K562 (cell line): ENCODE measurements at regions not wholly inside any gene's neighbourhood (a gene's known extent, or its start where the extent isn't known, plus 50 kb on each side); places are given as distances from the start of the nearest gene placed in this dataset.

Experiments
- ATAC-seq: fragments of 200-7000 bp; cut with Tn5 transposase; 3 replicates; pipeline ENCODE4 v1.9.1; 2020; ENCODE audit warnings: moderate library complexity
- BruUV-seq: library from RNA; stranded (reverse); fragments of 400-500 nt; replicated peaks from 2 replicates; lab custom pipeline; 2021; lab: Mats Ljungman, UMichigan
- CTCF ChIA-PET: fragments of 300-600 bp; formaldehyde crosslinking; extraction: SDS; loops from one replicate; lab custom pipeline; 2021; ENCODE audit warnings: low intra/inter-chr PET ratio; lab: Yijun Ruan, JAX
- POLR2A ChIA-PET: fragments of 300-600, 350-650 bp; sonication (Branson Sonifier 250); formaldehyde crosslinking; extraction: SDS; loops from one replicate; lab custom pipeline; 2021; ENCODE audit warnings: antibody characterized with exemption, inconsistent platforms; lab: Yijun Ruan, JAX
- DNase-seq, 4 experiments: peaks; one replicate each; pipeline versions ENCODE4 v3.0.0 to v3.0.0-alpha.2; 2011 to 2018; ENCODE audit warnings: low spot score in 3 of 4, mixed read lengths in 3 of 4; ENCODE audit errors: extremely low read depth in 1 of 4
- FAIRE-seq: peaks from 2 replicates; lab custom pipeline; 2011; peaks lifted over from hg19 to GRCh38; lab: Jason Lieb, UNC
- H2AFZ ChIP-seq: 2 replicates; pipeline ENCODE4 v1.6.0; 2011; ENCODE audit warnings: low read depth, low read length, control low read depth, inconsistent platforms
- H3K27ac ChIP-seq: fragments of 200-600 bp; 3 replicates; pipeline ENCODE4 v1.8.0; 2011; ENCODE audit warnings: low read depth, mild to moderate bottlenecking, control low read depth, inconsistent platforms, low read length, moderate library complexity, mixed read lengths; ENCODE audit errors: extremely low read depth
- H3K27me3 ChIP-seq, 2 experiments: fragments of 300-600 bp in 1 of 2; 2 replicates in 1 of 2; 3 replicates in 1 of 2; pipeline versions ENCODE4 v1.6.0 to v1.8.0; 2011; ENCODE audit warnings: inconsistent platforms in 2 of 2, low read length in 2 of 2, mild to moderate bottlenecking in 1 of 2, mixed read lengths in 1 of 2, moderate library complexity in 1 of 2; ENCODE audit not compliant: control insufficient read depth in 2 of 2, insufficient read depth in 2 of 2
- H3K36me3 ChIP-seq: fragments of 300-600 bp; 3 replicates; pipeline ENCODE4 v1.8.0; 2011; ENCODE audit warnings: mild to moderate bottlenecking, low read length, inconsistent platforms; ENCODE audit not compliant: control insufficient read depth, insufficient read depth
- H3K4me1 ChIP-seq, 2 experiments: fragments of 200-600 bp in 1 of 2; replicated peaks in 1 of 2; 2 replicates in 1 of 2; 3 replicates in 1 of 2; pipeline versions ENCODE4 v1.5.1 to v1.8.0; 2011; ENCODE audit warnings: inconsistent platforms in 2 of 2, low read length in 2 of 2, mild to moderate bottlenecking in 1 of 2, mixed read lengths in 1 of 2, moderate library complexity in 1 of 2; ENCODE audit not compliant: control insufficient read depth in 2 of 2, insufficient read depth in 2 of 2
- H3K4me2 ChIP-seq: 2 replicates; pipeline ENCODE4 v1.6.1; 2011; ENCODE audit warnings: low read length, control low read depth, inconsistent platforms, mixed read lengths; ENCODE audit not compliant: insufficient read depth
- H3K4me3 ChIP-seq: fragments of 200-600 bp; sonication (generic), shearing (Covaris generic); 2 replicates; pipeline ENCODE4 v1.5.1; 2016; ENCODE audit warnings: control low read depth, inconsistent platforms
- H3K79me2 ChIP-seq: fragments of 200-600 bp; 3 replicates; pipeline ENCODE4 v1.8.0; 2011; ENCODE audit warnings: low read length, inconsistent platforms; ENCODE audit not compliant: control insufficient read depth, insufficient read depth
- H3K9ac ChIP-seq, 2 experiments: 2 replicates each; pipeline versions ENCODE4 v1.6.0 to v1.6.1; 2011; ENCODE audit warnings: low read depth in 2 of 2, low read length in 2 of 2, control low read depth in 1 of 2, inconsistent platforms in 1 of 2, mild to moderate bottlenecking in 1 of 2, mixed read lengths in 1 of 2; ENCODE audit not compliant: insufficient read depth in 1 of 2
- H3K9me1 ChIP-seq: one replicate; pipeline ENCODE4 v1.6.0; 2011; ENCODE audit warnings: inconsistent platforms, mild to moderate bottlenecking, low read length, moderate library complexity; ENCODE audit not compliant: control insufficient read depth, insufficient read depth
- H3K9me3 ChIP-seq: replicated peaks from 2 replicates; pipeline ENCODE4 v1.5.1; 2011; ENCODE audit warnings: low read depth, low read length, inconsistent platforms; ENCODE audit not compliant: control insufficient read depth, insufficient read depth
- H4K20me1 ChIP-seq: replicated peaks from 2 replicates; pipeline ENCODE4 v1.6.1; 2011; ENCODE audit warnings: low read length, inconsistent platforms, mixed read lengths; ENCODE audit not compliant: control insufficient read depth, insufficient read depth
- BRD4 ChIP-seq: fragments of 200-600 bp; sonication (generic); IDR thresholded peaks from 2 replicates; pipeline ENCODE4 v1.6.1; 2017; ENCODE audit warnings: inconsistent platforms
- KDM1A ChIP-seq, 2 experiments: fragments of 450-650 bp; IDR thresholded peaks; 2 replicates each; pipeline ENCODE4 v1.6.1; 2016; ENCODE audit warnings: mild to moderate bottlenecking in 2 of 2
- MCM3 ChIP-seq: fragments of 450-650 bp; IDR thresholded peaks from 2 replicates; pipeline ENCODE4 v1.6.1; 2016
- POLR2G ChIP-seq: fragments of 200-400 bp; formaldehyde crosslinking; IDR thresholded peaks from 2 replicates; pipeline ENCODE4 v1.6.1; 2017; ENCODE audit warnings: low read depth, mild to moderate bottlenecking, antibody characterized with exemption, low read length, moderate library complexity
- PTBP1 ChIP-seq: fragments of 200-400 bp; formaldehyde crosslinking; IDR thresholded peaks from 2 replicates; pipeline ENCODE4 v1.6.1; 2017; ENCODE audit warnings: low read depth, low read length
- RBM14 ChIP-seq: fragments of 200-400 bp; formaldehyde crosslinking; IDR thresholded peaks from 2 replicates; pipeline ENCODE4 v1.6.1; 2018; ENCODE audit warnings: low read depth, mild to moderate bottlenecking, low read length, moderate library complexity, borderline replicate concordance; ENCODE audit not compliant: insufficient read depth
- RBM17 ChIP-seq: fragments of 200-400 bp; formaldehyde crosslinking; IDR thresholded peaks from 2 replicates; pipeline ENCODE4 v1.6.1; 2017; ENCODE audit warnings: low read depth, mild to moderate bottlenecking, low read length, borderline replicate concordance
- SAP30 ChIP-seq: fragments of 200-600 bp; sonication (generic); IDR thresholded peaks from 2 replicates; pipeline ENCODE4 v1.6.1; 2012; ENCODE audit warnings: borderline replicate concordance, low read depth, mild to moderate bottlenecking, moderate library complexity, low read length, control low read depth, inconsistent platforms; ENCODE audit not compliant: insufficient read depth, poor library complexity, severe bottlenecking
- ZNF41 ChIP-seq: fragments of 250-450 bp; sonication (Bioruptor Pico); conservative IDR thresholded peaks from 2 replicates; pipeline ENCODE4 v1.4.0; 2020; ENCODE audit warnings: mild to moderate bottlenecking
- ZNF584 ChIP-seq: fragments of 200-800 bp; sonication (Bioruptor generic); IDR thresholded peaks from 2 replicates; pipeline ENCODE4 v1.6.1; 2016; ENCODE audit warnings: low read depth, mild to moderate bottlenecking, missing genetic modification characterization, missing compliant biosample characterization
- ZNF79 ChIP-seq: fragments of 250-450 bp; sonication (Bioruptor Pico); IDR thresholded peaks from 2 replicates; pipeline ENCODE4 v1.4.0; 2020; ENCODE audit warnings: low read depth, mild to moderate bottlenecking, moderate library complexity
- WGBS: fragments of 100-300 bp; shearing (Covaris generic); methylation state at CpG from one replicate; pipeline ENCODE4 v1.1.6; 2016; ENCODE audit warnings: low coverage, mixed read lengths; ENCODE audit not compliant: insufficient coverage; ENCODE audit errors: missing lambda C conversion rate; 5-methylcytosine and 5-hydroxymethylcytosine counted together
- in situ Hi-C: fragments of 300-500 bp; cut with MboI; formaldehyde crosslinking; loops from 4 replicates; pipeline ENCODE4 v1.15.0; 2018; ENCODE audit warnings: inconsistent platforms, mixed read lengths
- intact Hi-C: fragments of 100-400 bp; cut with micrococcal nuclease; formaldehyde crosslinking; loops from 2 replicates; pipeline ENCODE4 v1.14.2; 2022
- TF ChIP-seq, protein P1 (sequence below): fragments of 250-450 bp; sonication (Bioruptor Pico); IDR thresholded peaks from 2 replicates; pipeline ENCODE4 v1.5.0; 2021; ENCODE audit warnings: mild to moderate bottlenecking, moderate library complexity
- TF ChIP-seq, protein P2 (sequence below): sonication (generic); formaldehyde crosslinking; IDR thresholded peaks from 2 replicates; pipeline ENCODE4 v1.8.0; 2022; ENCODE audit warnings: missing genetic modification reagents, mild to moderate bottlenecking, moderate library complexity, borderline replicate concordance
- TF ChIP-seq, protein P3 (sequence below): fragments of 250-450 bp; sonication (Bioruptor Pico); IDR thresholded peaks from 2 replicates; pipeline ENCODE4 v1.9.0; 2021; ENCODE audit warnings: mild to moderate bottlenecking

DNA sequence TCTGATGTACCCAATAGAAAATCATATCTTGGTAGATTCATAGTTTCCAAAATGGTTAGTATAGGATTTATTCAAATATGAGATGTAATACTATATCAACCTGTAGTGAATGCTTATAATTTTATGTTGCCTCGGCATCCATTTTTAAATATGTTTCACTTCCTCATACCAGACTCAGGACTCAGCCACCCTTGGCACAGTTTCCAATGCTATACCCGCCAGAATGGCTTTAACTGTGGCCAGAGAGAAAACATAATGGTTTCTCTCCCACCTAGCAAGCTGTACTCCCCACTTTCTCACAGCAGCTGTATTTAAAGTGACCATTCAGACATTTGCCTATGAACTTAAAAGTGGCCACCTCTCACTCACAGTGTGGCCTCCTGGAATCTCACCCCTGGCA lies 466.6 kb upstream of the PABPC4L start (continued):
- TF ChIP-seq, protein P1, sequence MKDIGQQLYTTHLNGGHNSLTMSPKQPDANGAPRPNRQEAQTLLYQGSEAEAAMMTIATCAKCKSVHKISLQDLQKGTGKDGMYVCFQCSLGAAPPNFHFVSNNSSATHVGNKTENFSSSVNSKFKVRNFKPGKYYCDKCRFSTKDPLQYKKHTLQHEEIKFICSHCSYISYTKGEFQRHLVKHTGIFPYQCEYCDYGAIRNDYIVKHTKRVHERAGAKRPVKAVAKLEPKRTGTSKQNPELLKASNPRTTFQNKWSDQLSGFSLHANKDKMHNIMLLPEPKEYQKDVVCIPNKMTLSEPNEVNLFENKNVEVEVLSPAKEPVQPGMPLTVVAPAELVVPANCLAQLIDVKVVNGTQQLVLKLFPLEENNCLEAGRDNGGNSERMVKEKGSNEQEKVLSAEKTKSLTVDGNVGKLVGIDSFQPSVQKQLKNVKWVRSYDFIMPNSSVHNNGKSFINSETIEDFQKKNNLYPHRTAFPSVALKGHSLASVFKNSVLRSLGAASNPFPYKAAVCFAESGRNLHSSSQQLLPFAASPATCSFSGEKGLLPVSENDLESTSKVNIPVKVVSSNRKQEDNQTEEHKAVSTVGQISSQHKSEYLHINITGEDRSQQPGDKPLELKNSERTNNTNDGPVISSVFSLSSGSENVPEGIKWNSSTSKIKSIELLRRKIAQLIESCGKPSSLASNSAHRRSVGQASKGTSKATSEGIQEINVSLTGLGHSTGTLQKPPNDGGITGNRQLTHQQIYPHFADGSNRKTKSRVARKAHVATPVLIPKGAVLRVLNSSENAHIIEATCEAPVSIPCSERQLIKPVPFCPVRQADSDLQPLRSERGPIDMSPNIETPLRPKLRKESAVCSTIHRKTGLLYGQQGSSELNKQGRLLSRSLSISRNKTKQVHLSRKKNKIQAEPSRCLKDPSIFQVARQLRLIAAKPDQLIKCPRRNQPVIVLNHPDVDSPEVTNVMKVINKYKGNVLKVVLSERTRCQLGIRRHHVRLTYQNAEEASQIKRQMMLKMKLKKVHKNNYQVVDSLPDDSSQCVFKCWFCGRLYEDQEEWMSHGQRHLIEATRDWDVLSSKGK (CRISPR knock-in tag): no peak
- TF ChIP-seq, protein P2, sequence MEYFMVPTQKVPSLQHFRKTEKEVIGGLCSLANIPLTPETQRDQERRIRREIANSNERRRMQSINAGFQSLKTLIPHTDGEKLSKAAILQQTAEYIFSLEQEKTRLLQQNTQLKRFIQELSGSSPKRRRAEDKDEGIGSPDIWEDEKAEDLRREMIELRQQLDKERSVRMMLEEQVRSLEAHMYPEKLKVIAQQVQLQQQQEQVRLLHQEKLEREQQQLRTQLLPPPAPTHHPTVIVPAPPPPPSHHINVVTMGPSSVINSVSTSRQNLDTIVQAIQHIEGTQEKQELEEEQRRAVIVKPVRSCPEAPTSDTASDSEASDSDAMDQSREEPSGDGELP (CRISPR knock-in tag): no peak
- TF ChIP-seq BRD4 (no peak), POLR2G (no peak), ZNF79 (CRISPR knock-in tag) (no peak), ZNF584 (CRISPR knock-in tag) (no peak), RBM17 (no peak)

DNA sequence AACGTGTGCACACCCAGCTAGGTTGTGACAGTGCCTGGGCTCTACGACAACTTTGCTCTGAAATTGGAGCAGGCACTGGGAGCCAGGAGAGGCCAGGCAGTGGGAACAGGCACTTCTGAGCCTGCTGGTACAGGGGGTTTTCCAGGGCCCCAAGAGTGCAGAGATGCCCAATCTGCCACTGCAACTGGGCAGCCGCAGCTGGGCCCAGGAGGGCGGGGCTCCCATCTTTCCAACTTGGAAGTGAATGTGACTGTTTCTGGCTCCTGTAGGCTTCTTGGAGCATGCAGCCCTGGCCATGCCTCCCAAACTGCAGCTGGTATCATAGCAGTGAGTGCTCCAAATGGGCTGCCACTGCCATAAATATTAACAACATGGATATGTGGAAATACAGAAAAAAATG lies 465.1 kb upstream of the PABPC4L start:
- no peak for ATAC-seq
- no peaks in the 10 kb centered on the region for H3K9me3 ChIP-seq
- no peaks in the 10 kb centered on the region for H3K79me2 ChIP-seq
- no peak overlapping the region for H3K4me3 ChIP-seq
- intact Hi-C loops (no loop called here), in situ Hi-C loops (no loop called here)
- 0% methylated on average over 3 of the region's 4 CpGs for WGBS
- no peaks in the 10 kb centered on the region for H3K4me1 ChIP-seq
- no peak for FAIRE-seq
- no peaks in the 10 kb centered on the region for H3K27me3 ChIP-seq
- no TSS peak for BruUV-seq
- no peaks in the 10 kb centered on the region for H3K9me1 ChIP-seq
- H3K9ac ChIP-seq: no peak overlapping the region
- no peak overlapping the region for H3K4me2 ChIP-seq
- CTCF ChIA-PET: no interaction called here
- H3K36me3 ChIP-seq: no peaks in the 10 kb centered on the region
- TF ChIP-seq, protein P3, sequence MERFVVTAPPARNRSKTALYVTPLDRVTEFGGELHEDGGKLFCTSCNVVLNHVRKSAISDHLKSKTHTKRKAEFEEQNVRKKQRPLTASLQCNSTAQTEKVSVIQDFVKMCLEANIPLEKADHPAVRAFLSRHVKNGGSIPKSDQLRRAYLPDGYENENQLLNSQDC (CRISPR knock-in tag): no peak
- no peak for TF ChIP-seq PTBP1
- TF ChIP-seq SAP30: no peak
- no peak for TF ChIP-seq MCM3
- no peak for TF ChIP-seq RBM14
- no peak for TF ChIP-seq KDM1A (IDR thresholded peaks at IDR 0.05)
- TF ChIP-seq ZNF41 (CRISPR knock-in tag): no peak
- no peak for DNase-seq
- POLR2A ChIA-PET: no interaction called here
- H3K27ac ChIP-seq: no peak overlapping the region
- no peak overlapping the region for H2AFZ ChIP-seq
- no peaks in the 10 kb centered on the region for H4K20me1 ChIP-seq
